ENCODE measurements at regions not wholly inside any gene's neighbourhood (a gene's known extent, or its start where the extent isn't known, plus 50 kb on each side); places are given as distances from the start of the nearest gene placed in this dataset.

DNA sequence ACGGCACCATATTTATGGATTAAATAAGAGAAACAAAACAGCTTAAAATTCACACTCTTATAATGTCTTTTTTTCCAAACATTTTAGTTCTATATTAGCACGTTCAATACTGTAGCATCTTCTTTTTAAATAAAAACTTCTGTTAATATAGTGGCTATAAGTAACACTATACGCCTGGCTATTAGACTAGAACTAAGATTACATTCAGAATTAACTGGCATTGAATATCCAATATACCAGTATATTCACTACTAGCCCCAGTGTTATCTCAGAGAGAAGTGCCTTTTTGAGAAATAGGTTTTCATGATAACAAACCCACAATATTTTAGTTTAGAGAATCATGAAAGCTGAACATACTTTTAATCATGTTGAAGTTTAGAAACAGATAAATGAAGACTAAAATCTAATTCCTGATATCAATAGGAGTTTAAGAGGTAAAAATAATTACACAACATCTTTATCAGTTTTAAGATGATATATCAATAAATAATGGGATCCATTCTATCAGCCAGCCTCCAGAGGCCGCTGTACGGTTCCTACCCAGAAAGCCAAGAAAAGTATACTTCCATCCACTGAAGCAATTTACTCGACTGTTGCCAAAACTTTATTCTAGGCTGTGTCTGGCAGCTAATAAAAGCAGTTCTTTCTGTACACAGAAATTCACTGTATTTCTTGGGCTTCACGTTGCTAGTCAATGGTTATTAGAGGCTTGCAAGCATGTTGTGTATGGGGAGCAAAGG lies 1113.4 kb upstream of the MIR17HG start:
- Histone ChIP-seq H3K9me3 (ENCODE audit: control insufficient read depth in 1 of 2, low read length in 2 of 2) (peaks cover 0 to 6% of the 10 kb centered on the region in 2 donors), H3K27me3 (ENCODE audit: control insufficient read depth in 1 of 2, insufficient read depth in 2 of 2, low read length in 2 of 2) (no peaks in the 10 kb centered on the region), H3K27ac (ENCODE audit: low read depth, low read length) (no peak overlapping the region), H3K4me1 (ENCODE audit: control insufficient read depth in 1 of 2, insufficient read depth in 2 of 2, low read length in 2 of 2) (no peaks in the 10 kb centered on the region), H3K4me3 (ENCODE audit: low read depth in 1 of 2, low read length in 2 of 2) (no peak overlapping the region), H3K36me3 (ENCODE audit: control insufficient read depth in 1 of 2, insufficient read depth in 2 of 2, low read length in 2 of 2) (no peaks in the 10 kb centered on the region), H3K9ac (ENCODE audit: low read depth in 1 of 2, low read length in 2 of 2) (no peak overlapping the region)

DNA sequence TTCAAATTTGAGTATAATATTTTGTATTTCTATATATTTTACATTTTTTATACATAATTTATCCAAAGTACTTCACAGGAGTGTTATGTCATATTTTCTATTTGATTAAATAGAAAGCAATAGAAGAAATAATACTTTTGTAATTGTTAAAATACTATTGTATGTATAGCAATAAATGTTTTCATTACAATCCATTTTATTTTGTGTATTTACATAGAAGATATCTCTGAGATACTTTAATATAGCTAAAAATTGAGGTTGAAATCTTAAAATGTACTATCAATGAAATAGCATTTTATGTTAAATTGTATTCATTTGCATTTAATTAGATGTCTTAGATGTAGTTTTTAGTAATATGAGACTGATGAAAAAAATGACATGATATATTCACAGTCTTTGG lies 1109.6 kb upstream of the MIR17HG start:
- H3K27me3 ChIP-seq (ENCODE audit: control insufficient read depth in 1 of 2, insufficient read depth in 2 of 2, low read length in 2 of 2): no peaks in the 10 kb centered on the region
- no peaks in the 10 kb centered on the region for H3K4me1 ChIP-seq (ENCODE audit: control insufficient read depth in 1 of 2, insufficient read depth in 2 of 2, low read length in 2 of 2)
- H3K36me3 ChIP-seq (ENCODE audit: control insufficient read depth in 1 of 2, insufficient read depth in 2 of 2, low read length in 2 of 2): no peaks in the 10 kb centered on the region
- H3K4me3 ChIP-seq (ENCODE audit: low read depth in 1 of 2, low read length in 2 of 2): no peak overlapping the region
- H3K9ac ChIP-seq (ENCODE audit: low read depth in 1 of 2, low read length in 2 of 2): no peak overlapping the region
- no peak overlapping the region for H3K27ac ChIP-seq (ENCODE audit: low read depth, low read length)
- no peaks in the 10 kb centered on the region for H3K9me3 ChIP-seq (ENCODE audit: control insufficient read depth in 1 of 2, low read length in 2 of 2)

DNA sequence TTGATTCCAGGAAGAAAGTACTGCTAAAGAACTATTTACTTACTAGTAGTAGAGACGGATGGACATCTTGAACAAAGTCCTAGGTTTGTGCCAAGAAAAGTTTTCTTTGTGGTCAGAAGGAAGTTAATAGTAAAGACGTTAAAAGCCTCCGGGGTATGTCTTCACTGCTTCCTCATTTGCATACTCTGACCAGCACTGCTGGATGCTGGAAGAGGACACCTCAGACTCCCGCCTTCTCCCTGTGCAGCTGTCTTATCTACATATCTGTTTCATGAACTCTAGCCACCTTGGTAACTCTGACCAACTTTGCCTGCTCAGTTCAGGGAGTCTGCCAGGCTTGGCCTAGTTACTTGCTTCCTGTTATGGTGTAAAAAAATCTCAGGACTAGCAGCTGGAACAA lies 1109.1 kb upstream of the MIR17HG start:
- no peak overlapping the region for H3K4me3 ChIP-seq (ENCODE audit: low read depth in 1 of 2, low read length in 2 of 2)
- no peaks in the 10 kb centered on the region for H3K4me1 ChIP-seq (ENCODE audit: control insufficient read depth in 1 of 2, insufficient read depth in 2 of 2, low read length in 2 of 2)
- H3K36me3 ChIP-seq (ENCODE audit: control insufficient read depth in 1 of 2, insufficient read depth in 2 of 2, low read length in 2 of 2): no peaks in the 10 kb centered on the region
- no peak overlapping the region for H3K27ac ChIP-seq (ENCODE audit: low read depth, low read length)
- no peaks in the 10 kb centered on the region for H3K27me3 ChIP-seq (ENCODE audit: control insufficient read depth in 1 of 2, insufficient read depth in 2 of 2, low read length in 2 of 2)
- no peak overlapping the region for H3K9ac ChIP-seq (ENCODE audit: low read depth in 1 of 2, low read length in 2 of 2)
- H3K9me3 ChIP-seq (ENCODE audit: control insufficient read depth in 1 of 2, low read length in 2 of 2): no peaks in the 10 kb centered on the region

DNA sequence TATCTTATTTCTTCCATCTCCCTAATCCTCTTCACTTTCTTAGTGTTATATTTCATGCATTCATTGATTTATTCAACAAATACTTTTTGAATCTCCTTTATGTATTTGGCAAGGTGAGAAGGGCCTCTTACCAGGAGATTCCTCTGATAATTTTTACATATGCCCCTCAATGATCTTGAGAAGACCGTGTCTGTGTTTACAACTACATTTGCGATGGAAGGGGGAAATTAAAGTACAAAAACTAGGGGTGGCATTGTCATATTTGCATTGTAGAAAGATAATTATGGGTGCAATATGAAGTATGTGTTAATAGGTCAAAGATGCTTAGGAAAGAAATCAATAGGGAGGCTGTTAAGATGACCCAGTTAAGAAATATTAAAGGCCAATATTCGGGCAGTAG lies 1108.4 kb upstream of the MIR17HG start:
- H3K9me3 ChIP-seq (ENCODE audit: control insufficient read depth in 1 of 2, low read length in 2 of 2): no peaks in the 10 kb centered on the region
- H3K9ac ChIP-seq (ENCODE audit: low read depth in 1 of 2, low read length in 2 of 2): no peak overlapping the region
- H3K4me1 ChIP-seq (ENCODE audit: control insufficient read depth in 1 of 2, insufficient read depth in 2 of 2, low read length in 2 of 2): no peaks in the 10 kb centered on the region
- H3K27ac ChIP-seq (ENCODE audit: low read depth, low read length): no peak overlapping the region
- no peak overlapping the region for H3K4me3 ChIP-seq (ENCODE audit: low read depth in 1 of 2, low read length in 2 of 2)
- no peaks in the 10 kb centered on the region for H3K36me3 ChIP-seq (ENCODE audit: control insufficient read depth in 1 of 2, insufficient read depth in 2 of 2, low read length in 2 of 2)
- H3K27me3 ChIP-seq (ENCODE audit: control insufficient read depth in 1 of 2, insufficient read depth in 2 of 2, low read length in 2 of 2): no peaks in the 10 kb centered on the region

DNA sequence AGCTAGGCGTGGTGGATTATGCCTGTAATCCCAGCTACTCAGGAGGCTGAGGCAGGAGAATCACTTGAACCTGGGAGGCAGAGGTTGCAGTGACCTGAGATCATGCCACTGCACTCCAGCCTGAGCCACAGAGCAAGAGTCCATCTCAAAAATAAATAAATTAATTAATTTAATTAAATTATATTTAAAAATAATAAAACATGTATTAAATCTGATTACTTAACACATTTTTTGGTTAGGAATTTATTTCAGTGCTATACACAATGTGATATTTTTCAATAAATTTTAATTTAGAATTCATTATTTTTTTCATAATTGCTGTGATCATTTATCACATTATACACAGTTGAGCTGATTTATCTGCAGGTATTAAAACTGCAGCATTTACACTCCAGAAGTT lies 1101.5 kb upstream of the MIR17HG start:
- Histone ChIP-seq H3K4me1 (ENCODE audit: control insufficient read depth in 1 of 2, insufficient read depth in 2 of 2, low read length in 2 of 2) (no peaks in the 10 kb centered on the region), H3K27ac (ENCODE audit: low read depth, low read length) (no peak overlapping the region), H3K36me3 (ENCODE audit: control insufficient read depth in 1 of 2, insufficient read depth in 2 of 2, low read length in 2 of 2) (no peaks in the 10 kb centered on the region), H3K9me3 (ENCODE audit: control insufficient read depth in 1 of 2, low read length in 2 of 2) (no peaks in the 10 kb centered on the region), H3K4me3 (ENCODE audit: low read depth in 1 of 2, low read length in 2 of 2) (no peak overlapping the region), H3K27me3 (ENCODE audit: control insufficient read depth in 1 of 2, insufficient read depth in 2 of 2, low read length in 2 of 2) (no peaks in the 10 kb centered on the region), H3K9ac (ENCODE audit: low read depth in 1 of 2, low read length in 2 of 2) (no peak overlapping the region)

DNA sequence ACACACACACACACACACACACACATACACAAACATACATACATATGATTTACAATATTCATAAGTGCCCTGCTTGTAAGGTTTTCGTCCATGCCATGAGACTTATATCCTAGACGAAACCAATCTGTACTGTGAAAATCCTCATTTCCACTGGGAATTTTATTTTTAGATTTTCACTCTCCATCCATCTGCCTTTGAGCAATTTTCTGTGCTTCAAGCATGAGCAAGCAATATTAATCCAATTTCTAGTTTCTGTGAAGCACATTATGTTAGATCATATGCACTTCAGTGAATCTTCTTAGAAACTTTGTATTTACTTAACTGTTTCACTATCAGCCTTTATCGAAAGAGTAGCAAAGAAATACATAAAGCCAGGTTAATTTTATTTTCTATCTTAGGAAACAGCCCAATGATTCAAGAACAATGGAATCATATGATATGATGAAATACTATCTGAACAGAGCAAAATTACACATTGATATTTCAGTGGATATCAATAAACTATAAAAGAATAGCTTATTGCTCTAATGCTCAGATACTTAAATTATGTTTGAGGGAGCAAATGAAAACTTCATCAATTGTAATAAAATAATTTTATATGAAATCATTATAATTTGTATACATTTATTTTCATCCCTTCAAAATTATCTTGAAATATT lies 1100.7 kb upstream of the MIR17HG start:
- no peaks in the 10 kb centered on the region for H3K27me3 ChIP-seq (ENCODE audit: control insufficient read depth in 1 of 2, insufficient read depth in 2 of 2, low read length in 2 of 2)
- no peaks in the 10 kb centered on the region for H3K9me3 ChIP-seq (ENCODE audit: control insufficient read depth in 1 of 2, low read length in 2 of 2)
- H3K27ac ChIP-seq (ENCODE audit: low read depth, low read length): no peak overlapping the region
- H3K4me1 ChIP-seq (ENCODE audit: control insufficient read depth in 1 of 2, insufficient read depth in 2 of 2, low read length in 2 of 2): no peaks in the 10 kb centered on the region
- no peaks in the 10 kb centered on the region for H3K36me3 ChIP-seq (ENCODE audit: control insufficient read depth in 1 of 2, insufficient read depth in 2 of 2, low read length in 2 of 2)
- no peak overlapping the region for H3K4me3 ChIP-seq (ENCODE audit: low read depth in 1 of 2, low read length in 2 of 2)
- no peak overlapping the region for H3K9ac ChIP-seq (ENCODE audit: low read depth in 1 of 2, low read length in 2 of 2)

DNA sequence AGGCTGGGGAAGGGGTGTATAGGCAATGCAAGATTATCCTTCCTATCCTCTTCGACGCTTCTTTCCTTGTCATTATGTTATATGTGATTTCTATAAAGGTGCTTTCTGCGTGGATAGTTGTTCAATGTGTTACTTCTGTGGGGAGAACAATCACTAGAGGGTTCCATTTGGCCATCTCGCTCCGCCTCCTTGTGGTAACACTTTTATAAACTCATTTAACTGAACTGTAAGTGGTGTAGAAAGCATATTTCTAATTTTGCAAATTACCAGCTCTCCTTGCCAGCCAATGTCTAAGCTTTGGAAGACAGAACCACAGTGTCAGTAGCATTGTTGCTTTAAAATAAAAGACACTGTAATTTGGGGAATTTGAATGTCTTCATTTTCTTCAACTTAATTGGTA lies 1093.7 kb upstream of the MIR17HG start:
- no peak overlapping the region for H3K9ac ChIP-seq (ENCODE audit: low read depth in 1 of 2, low read length in 2 of 2)
- H3K4me1 ChIP-seq (ENCODE audit: control insufficient read depth in 1 of 2, insufficient read depth in 2 of 2, low read length in 2 of 2): no peaks in the 10 kb centered on the region
- no peaks in the 10 kb centered on the region for H3K9me3 ChIP-seq (ENCODE audit: control insufficient read depth in 1 of 2, low read length in 2 of 2)
- no peak overlapping the region for H3K4me3 ChIP-seq (ENCODE audit: low read depth in 1 of 2, low read length in 2 of 2)
- no peaks in the 10 kb centered on the region for H3K27me3 ChIP-seq (ENCODE audit: control insufficient read depth in 1 of 2, insufficient read depth in 2 of 2, low read length in 2 of 2)
- no peak overlapping the region for H3K27ac ChIP-seq (ENCODE audit: low read depth, low read length)
- H3K36me3 ChIP-seq (ENCODE audit: control insufficient read depth in 1 of 2, insufficient read depth in 2 of 2, low read length in 2 of 2): no peaks in the 10 kb centered on the region

DNA sequence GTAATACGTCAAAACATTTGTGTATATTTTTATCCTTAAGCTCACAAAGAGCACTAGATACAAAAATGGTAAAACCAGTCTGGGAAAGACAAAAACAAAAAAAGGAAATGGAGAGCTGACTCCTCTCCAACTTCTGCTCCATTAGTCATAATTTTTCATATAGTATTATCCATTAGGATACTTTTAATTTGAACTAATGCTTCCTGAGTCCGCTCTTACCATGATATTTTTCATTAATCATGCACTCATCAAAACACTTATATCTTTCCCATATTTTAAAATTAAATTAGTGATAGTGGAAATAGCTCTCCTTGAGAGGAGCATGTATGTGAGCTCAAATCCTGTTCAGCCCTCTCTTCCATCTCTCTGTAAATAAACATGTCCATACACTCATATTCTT lies 1093.0 kb upstream of the MIR17HG start:
- H3K9ac ChIP-seq (ENCODE audit: low read depth in 1 of 2, low read length in 2 of 2): no peak overlapping the region
- no peaks in the 10 kb centered on the region for H3K4me1 ChIP-seq (ENCODE audit: control insufficient read depth in 1 of 2, insufficient read depth in 2 of 2, low read length in 2 of 2)
- no peak overlapping the region for H3K4me3 ChIP-seq (ENCODE audit: low read depth in 1 of 2, low read length in 2 of 2)
- no peaks in the 10 kb centered on the region for H3K27me3 ChIP-seq (ENCODE audit: control insufficient read depth in 1 of 2, insufficient read depth in 2 of 2, low read length in 2 of 2)
- no peaks in the 10 kb centered on the region for H3K36me3 ChIP-seq (ENCODE audit: control insufficient read depth in 1 of 2, insufficient read depth in 2 of 2, low read length in 2 of 2)
- H3K27ac ChIP-seq (ENCODE audit: low read depth, low read length): no peak overlapping the region
- no peaks in the 10 kb centered on the region for H3K9me3 ChIP-seq (ENCODE audit: control insufficient read depth in 1 of 2, low read length in 2 of 2)

DNA sequence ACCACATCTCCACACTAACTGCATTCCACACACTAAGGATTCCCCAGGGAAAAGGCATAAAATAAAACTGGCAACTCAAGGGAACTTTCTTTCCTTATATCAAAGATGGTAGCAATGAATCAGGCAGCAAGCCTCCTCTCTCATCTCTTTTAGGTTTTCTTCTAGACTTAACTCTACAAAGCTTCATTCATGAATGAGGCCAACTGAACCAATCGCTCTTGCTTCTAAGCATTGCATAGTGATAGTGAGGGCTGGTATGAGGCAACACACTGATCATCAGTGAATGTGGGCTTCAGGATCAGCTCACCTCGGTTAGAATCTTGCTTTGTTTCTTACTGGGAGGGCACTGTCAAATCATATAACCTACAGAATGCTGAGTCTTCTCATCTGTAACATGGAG lies 1090.7 kb upstream of the MIR17HG start:
- no peak overlapping the region for H3K4me3 ChIP-seq (ENCODE audit: low read depth in 1 of 2, low read length in 2 of 2)
- H3K9me3 ChIP-seq (ENCODE audit: control insufficient read depth in 1 of 2, low read length in 2 of 2): no peaks in the 10 kb centered on the region
- H3K36me3 ChIP-seq (ENCODE audit: control insufficient read depth in 1 of 2, insufficient read depth in 2 of 2, low read length in 2 of 2): no peaks in the 10 kb centered on the region
- H3K9ac ChIP-seq (ENCODE audit: low read depth in 1 of 2, low read length in 2 of 2): no peak overlapping the region
- H3K4me1 ChIP-seq (ENCODE audit: control insufficient read depth in 1 of 2, insufficient read depth in 2 of 2, low read length in 2 of 2): no peaks in the 10 kb centered on the region
- no peak overlapping the region for H3K27ac ChIP-seq (ENCODE audit: low read depth, low read length)
- H3K27me3 ChIP-seq (ENCODE audit: control insufficient read depth in 1 of 2, insufficient read depth in 2 of 2, low read length in 2 of 2): no peaks in the 10 kb centered on the region

DNA sequence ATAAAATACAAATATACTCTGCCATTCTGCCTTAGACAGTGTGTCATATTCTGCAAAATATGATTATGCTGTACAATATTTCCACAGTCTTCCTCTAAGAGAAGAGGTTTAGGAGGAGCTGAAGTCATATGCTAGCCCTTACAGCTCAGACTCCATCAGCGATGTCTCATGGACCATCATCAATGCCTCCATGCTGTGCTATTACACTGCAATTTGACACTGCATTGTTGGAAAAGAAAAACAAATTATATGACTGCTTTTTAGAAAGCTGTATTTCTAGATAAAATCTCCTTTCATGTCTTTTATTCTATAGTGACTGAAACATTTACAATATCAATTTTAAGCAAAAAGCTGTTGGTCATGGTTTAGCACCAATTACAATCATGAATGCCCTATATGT lies 1089.4 kb upstream of the MIR17HG start:
- Histone ChIP-seq H3K27me3 (ENCODE audit: control insufficient read depth in 1 of 2, insufficient read depth in 2 of 2, low read length in 2 of 2) (no peaks in the 10 kb centered on the region), H3K4me1 (ENCODE audit: control insufficient read depth in 1 of 2, insufficient read depth in 2 of 2, low read length in 2 of 2) (no peaks in the 10 kb centered on the region), H3K36me3 (ENCODE audit: control insufficient read depth in 1 of 2, insufficient read depth in 2 of 2, low read length in 2 of 2) (no peaks in the 10 kb centered on the region), H3K9me3 (ENCODE audit: control insufficient read depth in 1 of 2, low read length in 2 of 2) (no peaks in the 10 kb centered on the region), H3K9ac (ENCODE audit: low read depth in 1 of 2, low read length in 2 of 2) (no peak overlapping the region), H3K4me3 (ENCODE audit: low read depth in 1 of 2, low read length in 2 of 2) (no peak overlapping the region), H3K27ac (ENCODE audit: low read depth, low read length) (no peak overlapping the region)
